ENCODE measurements at regions not wholly inside any gene's neighbourhood (a gene's known extent, or its start where the extent isn't known, plus 50 kb on each side); places are given as distances from the start of the nearest gene placed in this dataset.

DNA sequence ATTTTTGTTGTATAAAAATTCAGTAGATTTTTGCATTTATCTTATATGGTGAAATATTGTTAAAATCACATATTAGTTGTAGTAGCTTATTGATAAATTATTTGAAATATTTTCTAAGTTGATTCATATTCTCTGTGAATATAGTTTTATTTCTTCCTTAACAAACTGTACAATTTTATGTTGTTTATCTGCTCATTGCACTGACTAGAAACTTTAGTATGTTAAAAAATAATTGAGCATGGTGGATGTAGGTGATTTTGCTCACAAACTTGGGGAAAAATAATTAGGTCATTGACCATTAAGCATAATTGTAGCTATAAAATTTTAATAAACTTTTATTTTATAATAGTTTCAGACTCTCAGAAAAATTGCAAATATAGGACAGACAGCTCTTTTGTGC lies 1445.3 kb upstream of the MIR17HG start:
- Histone ChIP-seq H3K4me2 (ENCODE audit: low read length) (no peak overlapping the region), H3K9me2 (replicated peaks; ENCODE audit: control insufficient read depth, low read length) (no peaks in the 10 kb centered on the region), H3K36me3 (ENCODE audit: control insufficient read depth, low read length) (no peaks in the 10 kb centered on the region), H4K20me1 (ENCODE audit: control insufficient read depth, insufficient read depth, low read depth, low read length) (no peaks in the 10 kb centered on the region), H3K27ac (ENCODE audit: low read depth, low read length) (no peak overlapping the region), H3K9me3 (ENCODE audit: control insufficient read depth, insufficient read depth, low read length) (no peaks in the 10 kb centered on the region), H3K4me1 (ENCODE audit: control insufficient read depth, low read length) (no peaks in the 10 kb centered on the region), H3K4me3 (ENCODE audit: low read length) (no peak overlapping the region), H3K27me3 (ENCODE audit: control insufficient read depth, low read length) (no peaks in the 10 kb centered on the region), H3K79me2 (ENCODE audit: control insufficient read depth, low read length) (no peaks in the 10 kb centered on the region), H3F3A (ENCODE audit: control insufficient read depth, insufficient read depth) (no peaks in the 10 kb centered on the region)
- TF ChIP-seq EZH2phosphoT487 (IDR thresholded peaks at IDR 0.05; ENCODE audit: borderline replicate concordance, low read length): no peak
- TF ChIP-seq, protein P1, sequence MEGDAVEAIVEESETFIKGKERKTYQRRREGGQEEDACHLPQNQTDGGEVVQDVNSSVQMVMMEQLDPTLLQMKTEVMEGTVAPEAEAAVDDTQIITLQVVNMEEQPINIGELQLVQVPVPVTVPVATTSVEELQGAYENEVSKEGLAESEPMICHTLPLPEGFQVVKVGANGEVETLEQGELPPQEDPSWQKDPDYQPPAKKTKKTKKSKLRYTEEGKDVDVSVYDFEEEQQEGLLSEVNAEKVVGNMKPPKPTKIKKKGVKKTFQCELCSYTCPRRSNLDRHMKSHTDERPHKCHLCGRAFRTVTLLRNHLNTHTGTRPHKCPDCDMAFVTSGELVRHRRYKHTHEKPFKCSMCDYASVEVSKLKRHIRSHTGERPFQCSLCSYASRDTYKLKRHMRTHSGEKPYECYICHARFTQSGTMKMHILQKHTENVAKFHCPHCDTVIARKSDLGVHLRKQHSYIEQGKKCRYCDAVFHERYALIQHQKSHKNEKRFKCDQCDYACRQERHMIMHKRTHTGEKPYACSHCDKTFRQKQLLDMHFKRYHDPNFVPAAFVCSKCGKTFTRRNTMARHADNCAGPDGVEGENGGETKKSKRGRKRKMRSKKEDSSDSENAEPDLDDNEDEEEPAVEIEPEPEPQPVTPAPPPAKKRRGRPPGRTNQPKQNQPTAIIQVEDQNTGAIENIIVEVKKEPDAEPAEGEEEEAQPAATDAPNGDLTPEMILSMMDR (IDR thresholded peaks at IDR 0.05; ENCODE audit: low read depth, low read length, poor library complexity, severe bottlenecking): no peak

- H3K36me3 ChIP-seq (ENCODE audit: control insufficient read depth, low read length): no peaks in the 10 kb centered on the region
- H3K4me2 ChIP-seq (ENCODE audit: low read length): no peak overlapping the region
- no peaks in the 10 kb centered on the region for H3K4me1 ChIP-seq (ENCODE audit: control insufficient read depth, low read length)
- no peak overlapping the region for H3K27ac ChIP-seq (ENCODE audit: low read depth, low read length)
- no peaks in the 10 kb centered on the region for H3K27me3 ChIP-seq (ENCODE audit: control insufficient read depth, low read length)
- no peaks in the 10 kb centered on the region for H3K9me3 ChIP-seq (ENCODE audit: control insufficient read depth, insufficient read depth, low read length)
- H3K9me2 ChIP-seq (replicated peaks; ENCODE audit: control insufficient read depth, low read length): no peaks in the 10 kb centered on the region
- H4K20me1 ChIP-seq (ENCODE audit: control insufficient read depth, insufficient read depth, low read depth, low read length): no peaks in the 10 kb centered on the region
- H3F3A ChIP-seq (ENCODE audit: control insufficient read depth, insufficient read depth): no peaks in the 10 kb centered on the region
- no peaks in the 10 kb centered on the region for H3K79me2 ChIP-seq (ENCODE audit: control insufficient read depth, low read length)
- no peak overlapping the region for H3K4me3 ChIP-seq (ENCODE audit: low read length)
- TF ChIP-seq EZH2phosphoT487 (IDR thresholded peaks at IDR 0.05; ENCODE audit: borderline replicate concordance, low read length): no peak
- TF ChIP-seq, protein P1 (IDR thresholded peaks at IDR 0.05; ENCODE audit: low read depth, low read length, poor library complexity, severe bottlenecking): no peak
Measured at GRCh38 chr13:89903115-89903514, 1444.4 kb upstream of the MIR17HG start.

- H3K9me2 ChIP-seq (replicated peaks; ENCODE audit: control insufficient read depth, low read length): no peaks in the 10 kb centered on the region
- H3K9me3 ChIP-seq (ENCODE audit: control insufficient read depth, insufficient read depth, low read length): no peaks in the 10 kb centered on the region
- H4K20me1 ChIP-seq (ENCODE audit: control insufficient read depth, insufficient read depth, low read depth, low read length): no peaks in the 10 kb centered on the region
- no peak overlapping the region for H3K4me3 ChIP-seq (ENCODE audit: low read length)
- no peaks in the 10 kb centered on the region for H3K36me3 ChIP-seq (ENCODE audit: control insufficient read depth, low read length)
- no peaks in the 10 kb centered on the region for H3K27me3 ChIP-seq (ENCODE audit: control insufficient read depth, low read length)
- no peaks in the 10 kb centered on the region for H3K79me2 ChIP-seq (ENCODE audit: control insufficient read depth, low read length)
- no peaks in the 10 kb centered on the region for H3F3A ChIP-seq (ENCODE audit: control insufficient read depth, insufficient read depth)
- no peak overlapping the region for H3K27ac ChIP-seq (ENCODE audit: low read depth, low read length)
- H3K4me1 ChIP-seq (ENCODE audit: control insufficient read depth, low read length): no peaks in the 10 kb centered on the region
- no peak overlapping the region for H3K4me2 ChIP-seq (ENCODE audit: low read length)
- TF ChIP-seq, protein P1 (IDR thresholded peaks at IDR 0.05; ENCODE audit: low read depth, low read length, poor library complexity, severe bottlenecking): no peak
Measured at GRCh38 chr13:89910166-89910565, 1437.3 kb upstream of the MIR17HG start.

DNA sequence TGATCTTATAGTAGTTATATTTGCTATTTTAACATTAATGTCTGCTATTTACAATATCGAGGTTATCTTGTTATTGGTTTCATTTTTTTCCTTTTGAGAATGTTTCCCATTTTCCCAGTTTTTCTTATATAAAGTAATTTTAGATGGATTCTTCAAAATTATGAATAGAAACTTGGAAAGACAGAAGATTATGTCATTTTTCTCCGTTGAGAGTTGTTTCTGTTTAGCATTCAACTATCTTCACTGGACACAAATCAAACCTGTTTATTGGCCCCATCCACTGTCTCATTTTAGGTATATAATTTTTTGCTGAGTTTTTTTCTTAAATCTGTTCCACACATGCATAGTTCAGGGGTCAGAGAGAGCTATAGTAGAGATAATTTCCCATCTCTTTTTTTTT lies 1430.9 kb upstream of the MIR17HG start:
- Histone ChIP-seq H3K36me3 (ENCODE audit: control insufficient read depth, low read length) (no peaks in the 10 kb centered on the region), H4K20me1 (ENCODE audit: control insufficient read depth, insufficient read depth, low read depth, low read length) (no peaks in the 10 kb centered on the region), H3K9me3 (ENCODE audit: control insufficient read depth, insufficient read depth, low read length) (no peaks in the 10 kb centered on the region), H3K9me2 (replicated peaks; ENCODE audit: control insufficient read depth, low read length) (no peaks in the 10 kb centered on the region), H3K4me1 (ENCODE audit: control insufficient read depth, low read length) (no peaks in the 10 kb centered on the region), H3K4me3 (ENCODE audit: low read length) (no peak overlapping the region), H3K79me2 (ENCODE audit: control insufficient read depth, low read length) (no peaks in the 10 kb centered on the region), H3K27me3 (ENCODE audit: control insufficient read depth, low read length) (no peaks in the 10 kb centered on the region), H3K27ac (ENCODE audit: low read depth, low read length) (no peak overlapping the region), H3K4me2 (ENCODE audit: low read length) (no peak overlapping the region), H3F3A (ENCODE audit: control insufficient read depth, insufficient read depth) (no peaks in the 10 kb centered on the region)
- TF ChIP-seq EZH2phosphoT487 (IDR thresholded peaks at IDR 0.05; ENCODE audit: borderline replicate concordance, low read length): no peak
